Activated CD4-positive, alpha-beta memory T cell treated with anti-CD3 and anti-CD28 coated beads for 36 hours (primary cell): ENCODE measurements at regions not wholly inside any gene's neighbourhood (a gene's known extent, or its start where the extent isn't known, plus 50 kb on each side); places are given as distances from the start of the nearest gene placed in this dataset.

ENCODE experiments used
- CTCF ChIA-PET: fragments of 350-600 bp; sonication (Branson Sonifier 250); formaldehyde crosslinking; loops from one replicate; lab custom pipeline; 2021; ENCODE audit warnings: antibody characterized with exemption, inconsistent platforms; lab: Charles Lee
- POLR2A ChIA-PET: fragments of 350-600 bp; sonication (Branson Sonifier 250); formaldehyde crosslinking; loops from one replicate; lab custom pipeline; 2021; ENCODE audit warnings: antibody characterized with exemption; lab: Charles Lee
- DNase-seq: peaks from one replicate; pipeline ENCODE4 v3.0.0-alpha.2; 2020
- H3K27ac Mint-ChIP-seq: one replicate; pipeline ENCODE4 v1.8.0; 2021; ENCODE audit warnings: mixed read lengths
- H3K27me3 Mint-ChIP-seq: one replicate; pipeline ENCODE4 v1.8.0; 2021; ENCODE audit warnings: mixed read lengths
- H3K36me3 Mint-ChIP-seq: one replicate; pipeline ENCODE4 v1.8.0; 2021; ENCODE audit warnings: mixed read lengths
- H3K4me1 Mint-ChIP-seq: one replicate; pipeline ENCODE4 v1.8.0; 2021; ENCODE audit warnings: low read depth, mixed read lengths
- H3K4me3 Mint-ChIP-seq: one replicate; pipeline ENCODE4 v1.8.0; 2021; ENCODE audit warnings: mild to moderate bottlenecking, mixed read lengths
- H3K9me3 Mint-ChIP-seq: one replicate; pipeline ENCODE4 v1.8.0; 2021; ENCODE audit warnings: mixed read lengths
- intact Hi-C: fragments of 100-400 bp; cut with micrococcal nuclease; formaldehyde crosslinking; loops from one replicate; pipeline ENCODE4 v1.15.1; 2023

GRCh38 chr18:44093253-44093652, 587.4 kb upstream of the SETBP1 start:
- no peaks in the 10 kb centered on the region for H3K36me3 Mint-ChIP-seq
- CTCF ChIA-PET: no interaction called here
- intact Hi-C loops: no loop called here

GRCh38 chr18:44096016-44096415, 584.7 kb upstream of the SETBP1 start:
- CTCF ChIA-PET: no interaction called here
- no peaks in the 10 kb centered on the region for H3K4me1 Mint-ChIP-seq

More at GRCh38 chr18:44093253-44093652, 587.4 kb upstream of the SETBP1 start:
- H3K27ac Mint-ChIP-seq: no peak overlapping the region
- H3K9me3 Mint-ChIP-seq: peaks cover 12% of the 10 kb centered on the region
- POLR2A ChIA-PET: no interaction called here
- no peak for DNase-seq
- no peaks in the 10 kb centered on the region for H3K4me1 Mint-ChIP-seq
- H3K27me3 Mint-ChIP-seq: no peaks in the 10 kb centered on the region
- no peak overlapping the region for H3K4me3 Mint-ChIP-seq

GRCh38 chr18:44098551-44099098, 582.1 kb upstream of the SETBP1 start:
- peaks cover 19% of the 10 kb centered on the region for H3K9me3 Mint-ChIP-seq
- no peak overlapping the region for H3K4me3 Mint-ChIP-seq
- POLR2A ChIA-PET: no interaction called here
- CTCF ChIA-PET: no interaction called here
- H3K27ac Mint-ChIP-seq: no peak overlapping the region
- DNase-seq: no peak
- H3K27me3 Mint-ChIP-seq: no peaks in the 10 kb centered on the region
- no peaks in the 10 kb centered on the region for H3K36me3 Mint-ChIP-seq
- intact Hi-C loops: no loop called here
- no peaks in the 10 kb centered on the region for H3K4me1 Mint-ChIP-seq

More at GRCh38 chr18:44096016-44096415, 584.7 kb upstream of the SETBP1 start:
- H3K9me3 Mint-ChIP-seq: peaks cover 14% of the 10 kb centered on the region
- intact Hi-C loops: no loop called here
- H3K36me3 Mint-ChIP-seq: no peaks in the 10 kb centered on the region
- no peak overlapping the region for H3K27ac Mint-ChIP-seq
- H3K27me3 Mint-ChIP-seq: no peaks in the 10 kb centered on the region
- DNase-seq: no peak
- no peak overlapping the region for H3K4me3 Mint-ChIP-seq
- POLR2A ChIA-PET: interaction anchor here (0.6 kb wide), 1 partner anchor 44 kb away, joined by 4 read pairs; no protein-coding TSS in a partner anchor

- Mint-ChIP-seq H3K27me3 (no peaks in the 10 kb centered on the region), H3K27ac (no peak overlapping the region), H3K4me3 (no peak overlapping the region), H3K36me3 (no peaks in the 10 kb centered on the region), H3K4me1 (no peaks in the 10 kb centered on the region), H3K9me3 (peaks cover 17% of the 10 kb centered on the region)
- intact Hi-C loops: no loop called here
- no peak for DNase-seq
- ChIA-PET CTCF (no interaction called here), POLR2A (no interaction called here)
Observed at GRCh38 chr18:44107187-44107586, 573.5 kb upstream of the SETBP1 start.

GRCh38 chr18:44111337-44111736, 569.4 kb upstream of the SETBP1 start:
- no peak for DNase-seq
- H3K27me3 Mint-ChIP-seq: no peaks in the 10 kb centered on the region
- intact Hi-C loops: no loop called here
- H3K9me3 Mint-ChIP-seq: peaks cover 7% of the 10 kb centered on the region
- H3K4me3 Mint-ChIP-seq: no peak overlapping the region
- POLR2A ChIA-PET: no interaction called here
- H3K27ac Mint-ChIP-seq: no peak overlapping the region
- H3K36me3 Mint-ChIP-seq: no peaks in the 10 kb centered on the region
- H3K4me1 Mint-ChIP-seq: no peaks in the 10 kb centered on the region
- CTCF ChIA-PET: no interaction called here

- no peaks in the 10 kb centered on the region for H3K36me3 Mint-ChIP-seq
- ChIA-PET CTCF (no interaction called here), POLR2A (no interaction called here)
- H3K27ac Mint-ChIP-seq: no peak overlapping the region
- no peak for DNase-seq
- peaks cover 5% of the 10 kb centered on the region for H3K9me3 Mint-ChIP-seq
- H3K27me3 Mint-ChIP-seq: no peaks in the 10 kb centered on the region
- no peak overlapping the region for H3K4me3 Mint-ChIP-seq
- no peaks in the 10 kb centered on the region for H3K4me1 Mint-ChIP-seq
- intact Hi-C loops: no loop called here
Observed at GRCh38 chr18:44117821-44118220, 562.9 kb upstream of the SETBP1 start.

GRCh38 chr18:44119607-44120006, 561.1 kb upstream of the SETBP1 start:
- CTCF ChIA-PET: no interaction called here
- Mint-ChIP-seq H3K4me3 (no peak overlapping the region), H3K27ac (no peak overlapping the region), H3K4me1 (no peaks in the 10 kb centered on the region), H3K27me3 (no peaks in the 10 kb centered on the region), H3K9me3 (peaks cover 2% of the 10 kb centered on the region), H3K36me3 (no peaks in the 10 kb centered on the region)
- POLR2A ChIA-PET: no interaction called here
- no peak for DNase-seq
- intact Hi-C loops: no loop called here

- DNase-seq: no peak
- Mint-ChIP-seq H3K27me3 (no peaks in the 10 kb centered on the region), H3K4me1 (no peaks in the 10 kb centered on the region), H3K27ac (no peak overlapping the region), H3K4me3 (no peak overlapping the region), H3K36me3 (no peaks in the 10 kb centered on the region), H3K9me3 (peaks cover 2% of the 10 kb centered on the region)
- ChIA-PET CTCF (no interaction called here), POLR2A (no interaction called here)
- intact Hi-C loops: no loop called here
Observed at GRCh38 chr18:44123743-44124142, 556.9 kb upstream of the SETBP1 start.

GRCh38 chr18:44125446-44125845, 555.2 kb upstream of the SETBP1 start:
- Mint-ChIP-seq H3K4me3 (no peak overlapping the region), H3K4me1 (no peaks in the 10 kb centered on the region), H3K27ac (no peak overlapping the region), H3K36me3 (no peaks in the 10 kb centered on the region), H3K27me3 (no peaks in the 10 kb centered on the region), H3K9me3 (peaks cover 2% of the 10 kb centered on the region)
- POLR2A ChIA-PET: no interaction called here
- CTCF ChIA-PET: no interaction called here
- DNase-seq: no peak
- intact Hi-C loops: no loop called here

GRCh38 chr18:44126598-44126997, 554.1 kb upstream of the SETBP1 start:
- no peak overlapping the region for H3K4me3 Mint-ChIP-seq
- H3K4me1 Mint-ChIP-seq: no peaks in the 10 kb centered on the region
- no peaks in the 10 kb centered on the region for H3K27me3 Mint-ChIP-seq
- ChIA-PET CTCF (interaction anchor here (0.7 kb wide), 1 partner anchor 32 kb away, joined by 3 read pairs; no protein-coding TSS in a partner anchor), POLR2A (no interaction called here)
- H3K36me3 Mint-ChIP-seq: no peaks in the 10 kb centered on the region
- DNase-seq: no peak
- H3K9me3 Mint-ChIP-seq: no peaks in the 10 kb centered on the region
- intact Hi-C loops: no loop called here
- no peak overlapping the region for H3K27ac Mint-ChIP-seq

GRCh38 chr18:44128365-44128764, 552.3 kb upstream of the SETBP1 start:
- ChIA-PET POLR2A (interaction anchor here (0.6 kb wide), 1 partner anchor 270 kb away, joined by 3 read pairs; no protein-coding TSS in a partner anchor), CTCF (no interaction called here)
- intact Hi-C loops: no loop called here
- Mint-ChIP-seq H3K27me3 (no peaks in the 10 kb centered on the region), H3K4me3 (no peak overlapping the region), H3K27ac (no peak overlapping the region), H3K36me3 (no peaks in the 10 kb centered on the region), H3K4me1 (no peaks in the 10 kb centered on the region), H3K9me3 (peaks cover 2% of the 10 kb centered on the region)
- no peak for DNase-seq

GRCh38 chr18:44130376-44130942, 550.2 kb upstream of the SETBP1 start:
- ChIA-PET CTCF (interaction anchor here (0.6 to 0.8 kb wide), 2 partner anchors 225 to 871 kb away, joined by 3 read pairs; no protein-coding TSS in a partner anchor), POLR2A (no interaction called here)
- Mint-ChIP-seq H3K9me3 (peaks cover 2% of the 10 kb centered on the region), H3K36me3 (no peaks in the 10 kb centered on the region), H3K4me1 (no peaks in the 10 kb centered on the region), H3K27ac (no peak overlapping the region), H3K27me3 (no peaks in the 10 kb centered on the region), H3K4me3 (no peak overlapping the region)
- intact Hi-C loops: loop anchor here (10.0 kb wide), 1 partner anchor 1084 kb away; no protein-coding TSS in a partner anchor
- no peak for DNase-seq

GRCh38 chr18:44133483-44133882, 547.2 kb upstream of the SETBP1 start:
- CTCF ChIA-PET: no interaction called here
- H3K27me3 Mint-ChIP-seq: no peaks in the 10 kb centered on the region
- no peaks in the 10 kb centered on the region for H3K36me3 Mint-ChIP-seq
- POLR2A ChIA-PET: no interaction called here
- intact Hi-C loops: loop anchor here (10.0 kb wide), 1 partner anchor 1081 kb away; no protein-coding TSS in a partner anchor
- DNase-seq: no peak
- no peaks in the 10 kb centered on the region for H3K4me1 Mint-ChIP-seq
- no peak overlapping the region for H3K4me3 Mint-ChIP-seq
- H3K9me3 Mint-ChIP-seq: peaks cover 10% of the 10 kb centered on the region
- H3K27ac Mint-ChIP-seq: no peak overlapping the region
